ENCODE measurements at regions not wholly inside any gene's neighbourhood (a gene's known extent, or its start where the extent isn't known, plus 50 kb on each side); places are given as distances from the start of the nearest gene placed in this dataset.
A peak's percentile ranks its signal among the peaks of the same experiment; 100 is the strongest.

- H3K4me3 ChIP-seq (ENCODE audit: low read depth, poor library complexity, severe bottlenecking): no peak overlapping the region
- intact Hi-C loops (cut with DNase I; ENCODE audit: low total_unique reads): loop anchor here (5.0 kb wide), 1 partner anchor 1030 kb away; no protein-coding TSS in a partner anchor
- no peak for DNase-seq (ENCODE audit: low spot score in 2 of 2)
- WGBS, 2 donors: 82 to 88% methylated on average over 3 of the region's 3 CpGs
- TF ChIP-seq CTCF (IDR thresholded peaks at IDR 0.05) (no peak), POLR2A (IDR thresholded peaks at IDR 0.05) (no peak)
Measured at GRCh38 chr1:88056881-88057280, 627.2 kb upstream of the PKN2 start.

- intact Hi-C loops (cut with DNase I; ENCODE audit: low total_unique reads): loop anchor here (5.0 kb wide), 1 partner anchor 1029 kb away; no protein-coding TSS in a partner anchor
- DNase-seq (ENCODE audit: low spot score in 2 of 2): no peak
- WGBS, 2 donors: 78 to 81% methylated on average over 2 of the region's 2 CpGs
- TF ChIP-seq POLR2A (IDR thresholded peaks at IDR 0.05): no peak
- TF ChIP-seq CTCF (IDR thresholded peaks at IDR 0.05): no peak
- no peak overlapping the region for H3K4me3 ChIP-seq (ENCODE audit: low read depth, poor library complexity, severe bottlenecking)
Measured at GRCh38 chr1:88058205-88058604, 625.9 kb upstream of the PKN2 start.

- intact Hi-C loops (cut with DNase I; ENCODE audit: low total_unique reads): no loop called here
- no peak for TF ChIP-seq CTCF (IDR thresholded peaks at IDR 0.05)
- TF ChIP-seq POLR2A (IDR thresholded peaks at IDR 0.05): no peak
- DNase-seq (ENCODE audit: low spot score in 2 of 2): no peak
- 53 to 67% methylated on average over 1 of the region's 1 CpG for WGBS, 2 donors
- H3K4me3 ChIP-seq (ENCODE audit: low read depth, poor library complexity, severe bottlenecking): no peak overlapping the region
Measured at GRCh38 chr1:88060112-88060673, 623.9 kb upstream of the PKN2 start.

- TF ChIP-seq POLR2A (IDR thresholded peaks at IDR 0.05) (no peak), CTCF (IDR thresholded peaks at IDR 0.05) (no peak)
- 39 to 44% methylated on average over 3 of the region's 3 CpGs for WGBS, 2 donors
- no peak overlapping the region for H3K4me3 ChIP-seq (ENCODE audit: low read depth, poor library complexity, severe bottlenecking)
- DNase-seq (ENCODE audit: low spot score in 2 of 2): peak; percentile 64 to 88
- intact Hi-C loops (cut with DNase I; ENCODE audit: low total_unique reads): no loop called here
Measured at GRCh38 chr1:88060750-88061491, 623.2 kb upstream of the PKN2 start.

GRCh38 chr1:88061492-88062177, 622.4 kb upstream of the PKN2 start:
- TF ChIP-seq POLR2A (IDR thresholded peaks at IDR 0.05) (no peak), CTCF (IDR thresholded peaks at IDR 0.05) (peak in 1 of 3 donors; percentile 22)

More at GRCh38 chr1:88061492-88062177, 622.4 kb upstream of the PKN2 start:
- peak in 1 of 2 donors; percentile 28 for DNase-seq (ENCODE audit: low spot score in 2 of 2)
- intact Hi-C loops (cut with DNase I; ENCODE audit: low total_unique reads): no loop called here
- no peak overlapping the region for H3K4me3 ChIP-seq (ENCODE audit: low read depth, poor library complexity, severe bottlenecking)

Measured in lower leg skin (tissue), 4 donors.